GM18870 (cell line): ENCODE measurements at regions not wholly inside any gene's neighbourhood (a gene's known extent, or its start where the extent isn't known, plus 50 kb on each side); places are given as distances from the start of the nearest gene placed in this dataset.

Source experiments
- ATAC-seq: cut with Tn5 transposase; IDR thresholded peaks from one replicate; pipeline ENCODE4 v1.9.1; 2021; ENCODE audit warnings: moderate library complexity; ENCODE audit not compliant: unreplicated experiment

- ATAC-seq: peak; percentile 79
Measured at GRCh38 chr4:162661913-162662312, 498.1 kb upstream of the FSTL5 start.

GRCh38 chr4:162659716-162660115, 495.9 kb upstream of the FSTL5 start:
- no peak for ATAC-seq

- no peak for ATAC-seq
Measured at GRCh38 chr4:162657966-162658365, 494.2 kb upstream of the FSTL5 start.

GRCh38 chr4:162650166-162650565, 486.4 kb upstream of the FSTL5 start:
- ATAC-seq: no peak

GRCh38 chr4:162645381-162645780, 481.6 kb upstream of the FSTL5 start:
- ATAC-seq: no peak

GRCh38 chr4:162644346-162644745, 480.5 kb upstream of the FSTL5 start:
- ATAC-seq: no peak

GRCh38 chr4:162640152-162640551, 476.4 kb upstream of the FSTL5 start:
- ATAC-seq: no peak

GRCh38 chr4:162634390-162634789, 470.6 kb upstream of the FSTL5 start:
- ATAC-seq: no peak

GRCh38 chr4:162622664-162623063, 458.9 kb upstream of the FSTL5 start:
- no peak for ATAC-seq

GRCh38 chr4:162610116-162610515, 446.3 kb upstream of the FSTL5 start:
- ATAC-seq: no peak

GRCh38 chr4:162586266-162586665, 422.5 kb upstream of the FSTL5 start:
- ATAC-seq: no peak

- no peak for ATAC-seq
Measured at GRCh38 chr4:162582180-162582579, 418.4 kb upstream of the FSTL5 start.

- no peak for ATAC-seq
Measured at GRCh38 chr4:162565730-162566129, 401.9 kb upstream of the FSTL5 start.

GRCh38 chr4:162560073-162560472, 396.3 kb upstream of the FSTL5 start:
- ATAC-seq: no peak

- no peak for ATAC-seq
Measured at GRCh38 chr4:162557516-162558106, 393.8 kb upstream of the FSTL5 start.

- no peak for ATAC-seq
Measured at GRCh38 chr4:162535121-162535520, 371.3 kb upstream of the FSTL5 start.

- no peak for ATAC-seq
Measured at GRCh38 chr4:162523171-162523570, 359.4 kb upstream of the FSTL5 start.

GRCh38 chr4:162522724-162523123, 358.9 kb upstream of the FSTL5 start:
- ATAC-seq: no peak

GRCh38 chr4:162510937-162511336, 347.1 kb upstream of the FSTL5 start:
- ATAC-seq: no peak

GRCh38 chr4:162510115-162510514, 346.3 kb upstream of the FSTL5 start:
- ATAC-seq: no peak

- ATAC-seq: no peak
Measured at GRCh38 chr4:162509333-162509732, 345.5 kb upstream of the FSTL5 start.

- no peak for ATAC-seq
Measured at GRCh38 chr4:162506253-162506652, 342.5 kb upstream of the FSTL5 start.

GRCh38 chr4:162503868-162504267, 340.1 kb upstream of the FSTL5 start:
- no peak for ATAC-seq
